Heart right ventricle (tissue), 16 donors: ENCODE measurements at regions not wholly inside any gene's neighbourhood (a gene's known extent, or its start where the extent isn't known, plus 50 kb on each side); places are given as distances from the start of the nearest gene placed in this dataset.

Experiments used
- ATAC-seq, 8 donors: fragments of 200-7000 bp; cut with Tn5 transposase; one replicate each; pipeline ENCODE4 v1.9.1; 2020; ENCODE audit warnings: mild to moderate bottlenecking in 8 of 8, moderate library complexity in 8 of 8, moderate number of reproducible peaks in 1 of 8
- DNase-seq, 2 donors: peaks; one replicate each; pipeline ENCODE4 v3.0.0-alpha.2; 2020
- H3K27ac ChIP-seq, 10 donors: fragments of 200-600 bp; sonication (generic) in 2 of 10; one replicate each; pipeline versions ENCODE4 v1.5.0 to v1.8.0; 2020 to 2022; ENCODE audit warnings: mild to moderate bottlenecking in 3 of 10
- H3K27me3 ChIP-seq, 7 donors: fragments of 200-600 bp; one replicate each; pipeline ENCODE4 v1.8.0; 2021 to 2022; ENCODE audit warnings: mild to moderate bottlenecking in 2 of 7
- H3K36me3 ChIP-seq, 9 donors: fragments of 200-600 bp; sonication (generic) in 1 of 9; one replicate each; pipeline versions ENCODE4 v1.5.0 to v1.8.0; 2020 to 2022; ENCODE audit warnings: mild to moderate bottlenecking in 2 of 9
- H3K4me1 ChIP-seq, 9 donors: fragments of 200-600 bp; sonication (generic) in 1 of 9; one replicate each; pipeline versions ENCODE4 v1.5.0 to v1.8.0; 2020 to 2022; ENCODE audit warnings: mild to moderate bottlenecking in 4 of 9
- H3K4me3 ChIP-seq, 10 donors: fragments of 200-600 bp; sonication (generic) in 2 of 10; one replicate each; pipeline versions ENCODE4 v1.5.0 to v1.8.0; 2020 to 2022; ENCODE audit warnings: mild to moderate bottlenecking in 7 of 10, moderate library complexity in 2 of 10
- H3K9me3 ChIP-seq, 11 donors: fragments of 200-600 bp in 10 of 11; sonication (generic) in 2 of 11; one replicate each; pipeline versions ENCODE4 v1.5.0 to v1.8.0; 2013 to 2022; ENCODE audit warnings: mild to moderate bottlenecking in 2 of 11, control low read depth in 1 of 11, moderate library complexity in 1 of 11
- WGBS, 2 donors: extraction: QIAGEN DNeasy Blood & Tissue Kit; methylation state at CpG; one replicate each; pipeline ENCODE4 v1.1.7; 2013; ENCODE audit warnings: inconsistent platforms in 1 of 2; 5-methylcytosine and 5-hydroxymethylcytosine counted together
- intact Hi-C, 10 donors: fragments of 100-400 bp; cut with DNase I; formaldehyde crosslinking; loops; one replicate each; pipeline versions ENCODE4 v1.11.1 to v1.14.2; 2022
- TF ChIP-seq, protein P1 (sequence below), 9 donors: fragments of 200-600 bp; sonication (generic) in 2 of 9; IDR thresholded peaks; one replicate each; pipeline versions ENCODE4 v1.5.0 to v1.8.0; 2021 to 2022; ENCODE audit warnings: antibody characterized with exemption in 9 of 9, mild to moderate bottlenecking in 5 of 9, moderate library complexity in 1 of 9
- donor health status: Arrhythmogenic right ventricular cardiomyopathy.
- donor health status: ischemic (EF 13 %, LVEDD 7.1; RV severe dilation, severe dysfunction).
- donor health status: healthy with polysubstance abuse.
- donor health status: DM: no; HTN: yes; CAD: no.
- donor health status: DM: no; HTN: no; CAD: no.
- donor health status: ischemic (EF 25% LVEDD 6.9; RV normal size, moderate dysfunction).
- donor health status: ischemic (EF 25% LVEDD 5.7; RV mildly dilated, moderate dysfunction).
- donor health status: healthy.
- donor health status: DM: yes; HTN: yes; CAD: no.
- donor health status: Ischemic cardiomyopathy.
- donor health status: ischemic (EF 35%, LVEDD 5.7; RV mildly dilated, moderate dysfunction).
- donor health status: nonischemic (EF 11% LVEDD 7.7; RV severe dilation, severe dysfunction).
- donor health status: DM: yes; HTN: yes; CAD: no.
- donor health status: PGD.
- donor health status: ischemic (EF 29% LVEDD 5.4; RV normal size, mild dysfunction).
- donor health status: nonischemic (EF 23%, LVEDD 6.1; RV moderate dilation, normal function).

DNA sequence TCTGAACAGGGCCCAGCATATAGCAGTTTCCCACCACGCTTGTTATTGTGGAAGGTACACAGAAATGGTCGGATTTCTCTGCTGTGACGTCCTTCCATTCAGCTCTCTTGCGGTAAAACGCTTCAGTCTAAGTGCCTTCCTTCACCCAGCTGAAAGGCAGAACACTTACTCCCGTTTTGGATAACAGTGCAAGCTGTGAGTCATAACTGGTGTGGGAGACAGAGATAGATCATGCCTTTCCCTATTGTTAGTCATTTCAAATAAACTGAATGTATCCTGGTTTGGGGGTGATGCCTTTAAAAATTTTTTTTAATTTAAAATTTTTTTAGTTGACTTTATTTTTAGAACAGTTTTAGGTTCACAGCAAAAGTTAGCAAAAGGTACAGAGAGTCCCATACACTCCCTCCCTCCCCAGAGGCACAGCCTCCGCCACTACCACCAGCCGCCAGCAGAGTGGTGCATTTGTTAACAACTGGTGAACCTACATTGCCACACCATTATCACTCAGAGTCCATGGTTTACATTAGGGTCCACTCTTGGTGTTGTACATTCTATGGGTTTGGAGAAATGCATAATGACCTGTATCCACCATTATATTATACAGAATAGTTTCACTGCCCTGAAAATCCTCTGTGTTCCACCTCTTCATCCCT lies 94.9 kb upstream of the NSMCE3 start:
- Histone ChIP-seq H3K9me3 (peaks cover 0 to 15% (median 11%) of the 10 kb centered on the region in 11 donors), H3K27ac (no peak overlapping the region), H3K4me3 (no peak overlapping the region), H3K36me3 (no peaks in the 10 kb centered on the region), H3K4me1 (no peaks in the 10 kb centered on the region), H3K27me3 (peaks cover 0 to 27% (median 3%) of the 10 kb centered on the region in 7 donors)
- TF ChIP-seq, protein P1, sequence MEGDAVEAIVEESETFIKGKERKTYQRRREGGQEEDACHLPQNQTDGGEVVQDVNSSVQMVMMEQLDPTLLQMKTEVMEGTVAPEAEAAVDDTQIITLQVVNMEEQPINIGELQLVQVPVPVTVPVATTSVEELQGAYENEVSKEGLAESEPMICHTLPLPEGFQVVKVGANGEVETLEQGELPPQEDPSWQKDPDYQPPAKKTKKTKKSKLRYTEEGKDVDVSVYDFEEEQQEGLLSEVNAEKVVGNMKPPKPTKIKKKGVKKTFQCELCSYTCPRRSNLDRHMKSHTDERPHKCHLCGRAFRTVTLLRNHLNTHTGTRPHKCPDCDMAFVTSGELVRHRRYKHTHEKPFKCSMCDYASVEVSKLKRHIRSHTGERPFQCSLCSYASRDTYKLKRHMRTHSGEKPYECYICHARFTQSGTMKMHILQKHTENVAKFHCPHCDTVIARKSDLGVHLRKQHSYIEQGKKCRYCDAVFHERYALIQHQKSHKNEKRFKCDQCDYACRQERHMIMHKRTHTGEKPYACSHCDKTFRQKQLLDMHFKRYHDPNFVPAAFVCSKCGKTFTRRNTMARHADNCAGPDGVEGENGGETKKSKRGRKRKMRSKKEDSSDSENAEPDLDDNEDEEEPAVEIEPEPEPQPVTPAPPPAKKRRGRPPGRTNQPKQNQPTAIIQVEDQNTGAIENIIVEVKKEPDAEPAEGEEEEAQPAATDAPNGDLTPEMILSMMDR (IDR thresholded peaks at IDR 0.05) = peak in 5 of 9 donors; percentile 8 to 34 (median 24)
- DNase-seq (no peak), ATAC-seq (peak in 2 of 8 donors; percentile 58 to 64)
- intact Hi-C loops = no loop called here
- WGBS, 2 donors = 34 to 38% methylated on average over 8 of the region's 8 CpGs

DNA sequence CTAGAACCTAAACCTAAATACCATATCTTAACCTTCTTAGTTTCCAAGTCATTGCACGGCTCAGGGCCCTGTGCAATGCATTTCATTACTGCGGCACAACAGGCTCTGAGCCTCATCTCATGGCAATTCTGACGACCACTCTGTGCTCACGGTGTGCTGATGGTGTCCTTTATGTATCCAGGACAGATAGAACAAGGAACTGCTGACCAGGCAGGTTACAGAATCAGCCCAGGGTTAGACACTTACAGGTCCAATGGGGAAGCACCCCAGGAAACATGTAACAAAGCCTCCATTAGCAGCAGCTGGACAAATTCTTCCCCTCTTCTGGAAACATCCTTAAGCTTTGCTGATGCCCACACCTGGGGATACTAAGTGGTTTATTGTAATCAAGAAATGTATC lies 91.9 kb upstream of the NSMCE3 start:
- Histone ChIP-seq H3K4me1 (no peaks in the 10 kb centered on the region), H3K36me3 (no peaks in the 10 kb centered on the region), H3K4me3 (no peak overlapping the region), H3K27me3 (peaks cover 0 to 31% (median 3%) of the 10 kb centered on the region in 7 donors), H3K9me3 (no peaks in the 10 kb centered on the region), H3K27ac (no peak overlapping the region)
- TF ChIP-seq, protein P1 (IDR thresholded peaks at IDR 0.05) = no peak
- ATAC-seq = no peak
- intact Hi-C loops = no loop called here
- no peak for DNase-seq
- 87 to 90% methylated on average over 4 of the region's 4 CpGs for WGBS, 2 donors

DNA sequence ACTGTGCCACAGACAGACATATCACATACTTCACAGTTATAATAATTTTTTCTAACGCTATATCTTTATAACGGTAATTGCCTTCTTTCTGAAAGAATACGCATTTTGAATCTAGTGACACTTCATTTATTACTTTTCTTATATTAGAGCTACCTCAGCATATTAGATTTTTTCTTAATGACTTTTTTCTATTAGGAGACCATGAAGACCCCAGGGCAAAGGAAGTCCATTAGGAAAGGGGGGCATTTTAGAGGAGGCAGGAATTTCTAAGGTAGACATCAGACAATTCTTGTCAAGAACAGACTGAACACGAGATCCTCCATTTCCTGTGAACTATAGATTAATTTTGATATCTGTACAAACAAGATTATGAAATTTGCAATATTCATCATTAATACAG lies 90.5 kb upstream of the NSMCE3 start:
- H3K36me3 ChIP-seq = no peaks in the 10 kb centered on the region
- no peak overlapping the region for H3K4me3 ChIP-seq
- 79 to 84% methylated on average over 4 of the region's 4 CpGs for WGBS, 2 donors
- no peak overlapping the region for H3K27ac ChIP-seq
- H3K27me3 ChIP-seq = peaks cover 0 to 23% (median 0%) of the 10 kb centered on the region in 7 donors
- ATAC-seq (no peak), DNase-seq (no peak)
- no peaks in the 10 kb centered on the region for H3K9me3 ChIP-seq
- no peaks in the 10 kb centered on the region for H3K4me1 ChIP-seq
- intact Hi-C loops = no loop called here
- TF ChIP-seq, protein P1 (IDR thresholded peaks at IDR 0.05) = no peak

DNA sequence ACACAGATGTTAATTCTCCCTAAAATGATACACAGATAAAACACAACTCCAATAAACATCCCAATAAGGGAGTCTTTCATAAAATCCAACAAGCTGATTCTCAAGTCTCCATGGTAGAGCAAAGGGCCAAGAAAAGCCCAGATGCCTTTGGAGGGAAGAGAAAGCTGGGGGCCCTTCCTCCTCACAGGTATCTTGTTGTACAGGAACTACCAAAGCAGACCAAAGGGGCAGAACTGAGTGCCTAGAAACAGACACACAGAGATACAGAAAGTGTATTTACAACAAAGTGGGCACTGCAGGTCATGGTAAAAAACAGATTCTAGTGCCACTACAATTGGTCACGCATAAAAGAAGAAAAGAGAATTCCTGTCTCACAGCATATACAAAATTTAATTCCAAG lies 87.2 kb upstream of the NSMCE3 start:
- Histone ChIP-seq H3K4me3 (no peak overlapping the region), H3K27ac (no peak overlapping the region), H3K9me3 (no peaks in the 10 kb centered on the region), H3K4me1 (no peaks in the 10 kb centered on the region), H3K36me3 (no peaks in the 10 kb centered on the region), H3K27me3 (peaks cover 0 to 19% (median 0%) of the 10 kb centered on the region in 7 donors)
- ATAC-seq (no peak), DNase-seq (no peak)
- intact Hi-C loops = no loop called here
- 94 to 98% methylated on average over 1 of the region's 1 CpG for WGBS, 2 donors
- TF ChIP-seq, protein P1 (IDR thresholded peaks at IDR 0.05) = no peak
